ENCODE measurements at regions not wholly inside any gene's neighbourhood (a gene's known extent, or its start where the extent isn't known, plus 50 kb on each side); places are given as distances from the start of the nearest gene placed in this dataset.
A peak's percentile ranks its signal among the peaks of the same experiment; 100 is the strongest.

DNA sequence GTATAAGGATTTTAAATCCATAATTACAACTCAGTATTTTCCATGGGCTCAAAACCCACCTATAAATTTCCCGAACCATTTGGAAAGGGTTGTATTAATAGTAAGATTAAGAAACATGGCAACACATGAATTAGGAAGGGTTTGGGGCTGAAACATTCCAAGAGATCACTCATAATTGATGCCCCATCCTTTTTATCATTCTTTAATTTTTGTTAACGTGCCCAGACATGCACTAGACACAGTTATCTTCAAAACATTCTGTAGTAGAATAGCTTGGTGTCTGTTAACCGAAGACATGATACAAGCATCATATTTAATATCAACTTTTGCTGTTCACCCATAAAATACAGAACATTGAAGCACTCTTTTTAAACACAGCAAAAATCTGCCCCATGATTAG, 106.8 kb upstream of the FRMD6 start:
- Mint-ChIP-seq H3K4me1 (ENCODE audit: unreplicated experiment) (peaks cover 48% of the 10 kb centered on the region), H3K4me3 (ENCODE audit: unreplicated experiment) (no peak overlapping the region), H3K27ac (ENCODE audit: unreplicated experiment) (no peak overlapping the region), H3K27me3 (ENCODE audit: unreplicated experiment) (no peaks in the 10 kb centered on the region), H3K36me3 (ENCODE audit: unreplicated experiment) (no peaks in the 10 kb centered on the region), H3K9me3 (ENCODE audit: unreplicated experiment) (no peaks in the 10 kb centered on the region)
- TF ChIP-seq, protein P1, sequence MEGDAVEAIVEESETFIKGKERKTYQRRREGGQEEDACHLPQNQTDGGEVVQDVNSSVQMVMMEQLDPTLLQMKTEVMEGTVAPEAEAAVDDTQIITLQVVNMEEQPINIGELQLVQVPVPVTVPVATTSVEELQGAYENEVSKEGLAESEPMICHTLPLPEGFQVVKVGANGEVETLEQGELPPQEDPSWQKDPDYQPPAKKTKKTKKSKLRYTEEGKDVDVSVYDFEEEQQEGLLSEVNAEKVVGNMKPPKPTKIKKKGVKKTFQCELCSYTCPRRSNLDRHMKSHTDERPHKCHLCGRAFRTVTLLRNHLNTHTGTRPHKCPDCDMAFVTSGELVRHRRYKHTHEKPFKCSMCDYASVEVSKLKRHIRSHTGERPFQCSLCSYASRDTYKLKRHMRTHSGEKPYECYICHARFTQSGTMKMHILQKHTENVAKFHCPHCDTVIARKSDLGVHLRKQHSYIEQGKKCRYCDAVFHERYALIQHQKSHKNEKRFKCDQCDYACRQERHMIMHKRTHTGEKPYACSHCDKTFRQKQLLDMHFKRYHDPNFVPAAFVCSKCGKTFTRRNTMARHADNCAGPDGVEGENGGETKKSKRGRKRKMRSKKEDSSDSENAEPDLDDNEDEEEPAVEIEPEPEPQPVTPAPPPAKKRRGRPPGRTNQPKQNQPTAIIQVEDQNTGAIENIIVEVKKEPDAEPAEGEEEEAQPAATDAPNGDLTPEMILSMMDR (IDR thresholded peaks at IDR 0.05): no peak
- no peak for DNase-seq (ENCODE audit: extremely low spot score, unreplicated experiment)

DNA sequence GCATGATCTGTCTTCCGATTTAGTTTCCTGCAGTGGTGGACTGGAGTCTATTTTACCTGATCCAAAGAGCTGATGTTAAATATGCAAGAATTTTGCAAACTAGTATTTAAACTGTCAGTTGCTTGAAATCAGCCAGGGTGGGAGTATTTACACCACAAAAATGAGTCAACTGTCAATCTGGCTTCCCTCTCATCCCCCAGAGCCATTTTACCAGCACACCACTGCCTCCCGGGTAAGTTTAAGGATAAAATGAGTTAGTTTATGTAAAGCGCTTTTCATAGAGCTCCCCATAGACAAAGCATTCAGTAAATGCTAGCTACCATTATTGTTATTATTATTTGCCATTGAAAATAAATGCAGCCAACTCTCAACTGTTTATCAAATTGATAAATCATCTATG, 106.3 kb upstream of the FRMD6 start:
- no peak for DNase-seq (ENCODE audit: extremely low spot score, unreplicated experiment)
- Mint-ChIP-seq H3K4me1 (ENCODE audit: unreplicated experiment) (peaks cover 43% of the 10 kb centered on the region), H3K4me3 (ENCODE audit: unreplicated experiment) (no peak overlapping the region), H3K27ac (ENCODE audit: unreplicated experiment) (peak overlapping the region; percentile 16), H3K9me3 (ENCODE audit: unreplicated experiment) (no peaks in the 10 kb centered on the region), H3K36me3 (ENCODE audit: unreplicated experiment) (no peaks in the 10 kb centered on the region), H3K27me3 (ENCODE audit: unreplicated experiment) (no peaks in the 10 kb centered on the region)
- TF ChIP-seq, protein P1 (IDR thresholded peaks at IDR 0.05): no peak

DNA sequence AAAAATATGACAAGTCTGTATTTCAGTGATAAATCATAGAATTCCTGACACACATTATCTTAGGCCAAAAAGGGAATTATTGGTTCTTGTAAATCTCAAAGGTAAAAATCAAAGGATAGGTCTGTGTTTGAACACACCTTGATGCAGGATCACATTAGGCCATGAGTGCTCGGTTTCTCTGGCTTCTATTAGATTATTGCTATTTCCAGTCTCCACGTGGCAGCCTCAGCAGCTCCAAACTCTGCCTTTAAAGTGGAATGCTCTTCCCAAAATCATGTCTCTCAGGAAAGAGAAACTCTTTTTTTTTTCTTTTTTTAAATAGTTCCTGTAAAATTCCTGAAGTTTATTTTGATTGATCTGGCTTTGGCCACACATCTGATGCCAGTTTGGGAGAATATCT, 105.6 kb upstream of the FRMD6 start:
- Mint-ChIP-seq H3K4me3 (ENCODE audit: unreplicated experiment) (no peak overlapping the region), H3K27ac (ENCODE audit: unreplicated experiment) (peak overlapping the region; percentile 97), H3K4me1 (ENCODE audit: unreplicated experiment) (peaks cover 44% of the 10 kb centered on the region), H3K9me3 (ENCODE audit: unreplicated experiment) (no peaks in the 10 kb centered on the region), H3K36me3 (ENCODE audit: unreplicated experiment) (no peaks in the 10 kb centered on the region), H3K27me3 (ENCODE audit: unreplicated experiment) (no peaks in the 10 kb centered on the region)
- DNase-seq (ENCODE audit: extremely low spot score, unreplicated experiment): no peak
- TF ChIP-seq, protein P1 (IDR thresholded peaks at IDR 0.05): no peak

DNA sequence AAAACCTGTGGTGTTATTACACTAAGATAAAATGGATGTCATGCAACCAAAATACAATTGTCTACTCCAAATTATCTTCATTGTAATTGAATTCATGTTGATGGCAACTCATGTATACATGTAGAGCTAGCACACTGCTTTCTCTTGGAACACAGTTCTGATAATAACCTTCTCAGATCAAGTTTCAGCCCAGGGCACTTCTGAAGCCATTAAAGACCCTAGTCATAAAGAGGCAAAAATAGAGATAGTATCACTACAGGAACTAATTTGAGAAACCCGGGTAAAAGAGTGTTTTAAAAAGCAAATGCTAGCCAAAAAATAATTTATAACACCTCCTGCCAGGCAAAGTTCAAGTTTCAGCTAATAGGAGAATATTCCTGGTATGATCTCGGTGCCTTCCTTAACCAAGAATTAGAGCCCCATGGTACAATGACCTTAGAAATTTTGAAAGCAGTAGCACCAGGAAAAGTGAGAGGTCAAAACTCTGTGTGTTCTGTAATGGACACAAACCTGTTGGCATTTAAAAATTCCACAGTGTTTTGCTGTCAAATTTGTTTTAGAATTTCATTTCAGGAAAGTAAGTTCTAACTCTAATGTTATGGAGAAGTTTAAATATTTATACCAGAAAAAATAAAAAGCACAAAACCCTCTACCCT, 105.0 kb upstream of the FRMD6 start:
- H3K27me3 Mint-ChIP-seq (ENCODE audit: unreplicated experiment): no peaks in the 10 kb centered on the region
- H3K4me1 Mint-ChIP-seq (ENCODE audit: unreplicated experiment): peaks cover 44% of the 10 kb centered on the region
- H3K27ac Mint-ChIP-seq (ENCODE audit: unreplicated experiment): peak overlapping the region; percentile 97
- no peaks in the 10 kb centered on the region for H3K9me3 Mint-ChIP-seq (ENCODE audit: unreplicated experiment)
- TF ChIP-seq, protein P1 (IDR thresholded peaks at IDR 0.05): no peak
- H3K36me3 Mint-ChIP-seq (ENCODE audit: unreplicated experiment): no peaks in the 10 kb centered on the region
- no peak overlapping the region for H3K4me3 Mint-ChIP-seq (ENCODE audit: unreplicated experiment)
- DNase-seq (ENCODE audit: extremely low spot score, unreplicated experiment): no peak

DNA sequence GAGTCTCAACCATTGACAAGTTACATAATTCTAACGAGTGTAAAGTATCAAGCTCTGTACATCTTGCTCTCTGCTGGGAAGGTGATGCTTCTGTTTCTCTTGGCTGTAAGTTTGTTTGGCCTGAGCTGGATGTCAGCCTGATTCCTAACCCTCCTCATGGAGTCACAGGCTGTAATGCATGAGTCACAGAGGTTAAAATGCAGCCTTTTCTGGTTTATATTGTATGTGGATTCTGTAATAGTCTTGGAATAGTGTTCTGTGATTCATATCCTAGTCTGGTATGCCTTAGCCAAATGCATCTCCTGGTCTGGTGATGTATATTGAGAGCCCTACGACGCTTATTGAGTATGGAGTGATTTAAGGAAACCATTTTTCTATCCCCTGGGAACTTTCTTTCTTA, 104.5 kb upstream of the FRMD6 start:
- TF ChIP-seq, protein P1 (IDR thresholded peaks at IDR 0.05): no peak
- peaks cover 44% of the 10 kb centered on the region for H3K4me1 Mint-ChIP-seq (ENCODE audit: unreplicated experiment)

More for the DNA sequence above, 104.5 kb upstream of the FRMD6 start:
- DNase-seq (ENCODE audit: extremely low spot score, unreplicated experiment): no peak
- H3K36me3 Mint-ChIP-seq (ENCODE audit: unreplicated experiment): no peaks in the 10 kb centered on the region
- H3K9me3 Mint-ChIP-seq (ENCODE audit: unreplicated experiment): no peaks in the 10 kb centered on the region
- H3K4me3 Mint-ChIP-seq (ENCODE audit: unreplicated experiment): no peak overlapping the region
- peak overlapping the region; percentile 97 for H3K27ac Mint-ChIP-seq (ENCODE audit: unreplicated experiment)
- no peaks in the 10 kb centered on the region for H3K27me3 Mint-ChIP-seq (ENCODE audit: unreplicated experiment)

Measured in osteocyte (in vitro differentiated cells).